OCI-LY7 (cell line): ENCODE measurements at regions not wholly inside any gene's neighbourhood (a gene's known extent, or its start where the extent isn't known, plus 50 kb on each side); places are given as distances from the start of the nearest gene placed in this dataset.

Experiments used
- BruUV-seq: library from RNA; stranded (reverse); fragments of 400-500 nt; replicated peaks from 2 replicates; lab custom pipeline; 2021; lab: Mats Ljungman, UMichigan
- CTCF ChIA-PET: fragments of 300-600 bp; sonication (Branson Sonifier 250); formaldehyde crosslinking; loops from one replicate; lab custom pipeline; 2022; ENCODE audit warnings: antibody characterized with exemption; ENCODE audit not compliant: unreplicated experiment; lab: Charles Lee
- POLR2A ChIA-PET: fragments of 300-600 bp; sonication (Branson Sonifier 250); formaldehyde crosslinking; loops from one replicate; lab custom pipeline; 2022; ENCODE audit warnings: antibody characterized with exemption; lab: Charles Lee
- DNase-seq: peaks from one replicate; pipeline ENCODE4 v3.0.0-alpha.2; 2015; ENCODE audit warnings: low spot score
- H2AFZ ChIP-seq: fragments of 200-600 bp; sonication (generic), shearing (Covaris generic); 2 replicates; pipeline ENCODE4 v1.6.1; 2014; ENCODE audit warnings: mild to moderate bottlenecking, antibody characterized with exemption, low read length, moderate library complexity
- H3K27ac ChIP-seq: fragments of 200-600 bp; sonication (generic); 2 replicates; pipeline ENCODE4 v1.5.1; 2014; ENCODE audit warnings: mixed run types, low read depth, mild to moderate bottlenecking, moderate library complexity, low read length, inconsistent platforms; ENCODE audit not compliant: poor library complexity, severe bottlenecking
- H3K36me3 ChIP-seq: fragments of 200-600 bp; sonication (generic); 2 replicates; pipeline ENCODE4 v1.6.1; 2014; ENCODE audit warnings: mild to moderate bottlenecking, antibody characterized with exemption, low read length, moderate library complexity, mixed read lengths; ENCODE audit not compliant: insufficient read depth
- H3K4me1 ChIP-seq: fragments of 200-600 bp; sonication (generic); 2 replicates; pipeline ENCODE4 v1.5.1; 2014; ENCODE audit warnings: mild to moderate bottlenecking, low read length; ENCODE audit not compliant: insufficient read depth, poor library complexity, severe bottlenecking
- H3K4me2 ChIP-seq: fragments of 200-600 bp; sonication (generic); 2 replicates; pipeline ENCODE4 v1.6.1; 2014; ENCODE audit warnings: mild to moderate bottlenecking, low read length
- H3K4me3 ChIP-seq: fragments of 200-600 bp; sonication (generic); 2 replicates; pipeline ENCODE4 v1.5.1; 2014; ENCODE audit warnings: mild to moderate bottlenecking, low read depth, low read length; ENCODE audit not compliant: poor library complexity, severe bottlenecking
- H3K79me2 ChIP-seq: fragments of 200-600 bp; sonication (generic); 2 replicates; pipeline ENCODE4 v1.6.1; 2016; ENCODE audit warnings: low read depth, mild to moderate bottlenecking, low read length, moderate library complexity, mixed read lengths; ENCODE audit not compliant: insufficient read depth
- H3K9me2 ChIP-seq: fragments of 200-600 bp; sonication (generic); 2 replicates; pipeline ENCODE4 v1.6.1; 2016; ENCODE audit warnings: mild to moderate bottlenecking, low read length, mixed read lengths; ENCODE audit not compliant: insufficient read depth
- H3K9me3 ChIP-seq: fragments of 200-600 bp; sonication (generic); 2 replicates; pipeline ENCODE4 v1.6.1; 2014; ENCODE audit warnings: mild to moderate bottlenecking, mixed run types, low read length, mixed read lengths
- H4K20me1 ChIP-seq: fragments of 200-600 bp; sonication (generic); 2 replicates; pipeline ENCODE4 v1.6.1; 2014; ENCODE audit warnings: mild to moderate bottlenecking, antibody characterized with exemption, low read length, moderate library complexity, mixed read lengths; ENCODE audit not compliant: insufficient read depth
- CTCF ChIP-seq: fragments of 200-600 bp; sonication (generic); conservative IDR thresholded peaks from 2 replicates; pipeline ENCODE4 v1.5.1; 2014; ENCODE audit warnings: mild to moderate bottlenecking, antibody characterized with exemption, low read length, moderate library complexity, mixed read lengths
- EZH2phosphoT487 ChIP-seq: fragments of 200-600 bp; sonication (generic); IDR thresholded peaks from 2 replicates; pipeline ENCODE4 v1.6.1; 2018; ENCODE audit warnings: low read depth, borderline replicate concordance, mild to moderate bottlenecking, mixed run types, antibody characterized with exemption, low read length, moderate library complexity, mixed read lengths
- intact Hi-C: fragments of 100-400 bp; cut with micrococcal nuclease; formaldehyde crosslinking; loops from one replicate; pipeline ENCODE4 v1.10.0; 2022; ENCODE audit not compliant: unreplicated experiment

GRCh38 chr6:147768969-147769368 lies 260.5 kb downstream of the SAMD5 start:
- TF ChIP-seq EZH2phosphoT487 (no peak), CTCF (no peak)
- no TSS peak for BruUV-seq
- Histone ChIP-seq H3K36me3 (no peaks in the 10 kb centered on the region), H3K27ac (no peak overlapping the region), H3K9me3 (no peaks in the 10 kb centered on the region), H3K4me2 (no peak overlapping the region), H2AFZ (no peak overlapping the region), H3K4me1 (no peaks in the 10 kb centered on the region), H3K9me2 (no peaks in the 10 kb centered on the region), H3K79me2 (no peaks in the 10 kb centered on the region), H3K4me3 (no peak overlapping the region), H4K20me1 (no peaks in the 10 kb centered on the region)
- POLR2A ChIA-PET: interaction anchor here (0.7 kb wide), 1 partner anchor 60 kb away, joined by 4 read pairs; no protein-coding TSS in a partner anchor
- no peak for DNase-seq
- CTCF ChIA-PET: no interaction called here
- intact Hi-C loops: no loop called here

- no peaks in the 10 kb centered on the region for H4K20me1 ChIP-seq
- no peak for DNase-seq
- ChIA-PET CTCF (no interaction called here), POLR2A (interaction anchor here (0.7 kb wide), 1 partner anchor 59 kb away, joined by 4 read pairs; no protein-coding TSS in a partner anchor)
- no peak overlapping the region for H3K4me2 ChIP-seq
- no peak overlapping the region for H3K4me3 ChIP-seq
- H3K36me3 ChIP-seq: no peaks in the 10 kb centered on the region
- H3K79me2 ChIP-seq: no peaks in the 10 kb centered on the region
- no peaks in the 10 kb centered on the region for H3K9me2 ChIP-seq
- intact Hi-C loops: no loop called here
- no peak for TF ChIP-seq CTCF
- TF ChIP-seq EZH2phosphoT487: no peak
- BruUV-seq: no TSS peak
- H3K4me1 ChIP-seq: no peaks in the 10 kb centered on the region
- H2AFZ ChIP-seq: no peak overlapping the region
- H3K27ac ChIP-seq: no peak overlapping the region
- no peaks in the 10 kb centered on the region for H3K9me3 ChIP-seq
These were observed 261.1 kb downstream of the SAMD5 start for GRCh38 chr6:147769496-147770087.

- POLR2A ChIA-PET: no interaction called here
- Histone ChIP-seq H3K79me2 (no peaks in the 10 kb centered on the region), H3K4me2 (no peak overlapping the region), H2AFZ (no peak overlapping the region), H4K20me1 (no peaks in the 10 kb centered on the region), H3K27ac (no peak overlapping the region), H3K9me3 (no peaks in the 10 kb centered on the region), H3K36me3 (no peaks in the 10 kb centered on the region), H3K4me1 (no peaks in the 10 kb centered on the region), H3K4me3 (no peak overlapping the region), H3K9me2 (no peaks in the 10 kb centered on the region)
- TF ChIP-seq EZH2phosphoT487 (no peak), CTCF (no peak)
- CTCF ChIA-PET: no interaction called here
- intact Hi-C loops: no loop called here
- DNase-seq: no peak
- BruUV-seq: no TSS peak
These were observed 261.7 kb downstream of the SAMD5 start for GRCh38 chr6:147770221-147770620.
